OCI-LY7 (cell line): ENCODE measurements at regions not wholly inside any gene's neighbourhood (a gene's known extent, or its start where the extent isn't known, plus 50 kb on each side); places are given as distances from the start of the nearest gene placed in this dataset.

Experiments used
- BruUV-seq: library from RNA; stranded (reverse); fragments of 400-500 nt; replicated peaks from 2 replicates; lab custom pipeline; 2021; lab: Mats Ljungman, UMichigan
- CTCF ChIA-PET: fragments of 300-600 bp; sonication (Branson Sonifier 250); formaldehyde crosslinking; loops from one replicate; lab custom pipeline; 2022; ENCODE audit warnings: antibody characterized with exemption; ENCODE audit not compliant: unreplicated experiment; lab: Charles Lee
- POLR2A ChIA-PET: fragments of 300-600 bp; sonication (Branson Sonifier 250); formaldehyde crosslinking; loops from one replicate; lab custom pipeline; 2022; ENCODE audit warnings: antibody characterized with exemption; lab: Charles Lee
- DNase-seq: peaks from one replicate; pipeline ENCODE4 v3.0.0-alpha.2; 2015; ENCODE audit warnings: low spot score
- H2AFZ ChIP-seq: fragments of 200-600 bp; sonication (generic), shearing (Covaris generic); 2 replicates; pipeline ENCODE4 v1.6.1; 2014; ENCODE audit warnings: mild to moderate bottlenecking, antibody characterized with exemption, low read length, moderate library complexity
- H3K27ac ChIP-seq: fragments of 200-600 bp; sonication (generic); 2 replicates; pipeline ENCODE4 v1.5.1; 2014; ENCODE audit warnings: mixed run types, low read depth, mild to moderate bottlenecking, moderate library complexity, low read length, inconsistent platforms; ENCODE audit not compliant: poor library complexity, severe bottlenecking
- H3K36me3 ChIP-seq: fragments of 200-600 bp; sonication (generic); 2 replicates; pipeline ENCODE4 v1.6.1; 2014; ENCODE audit warnings: mild to moderate bottlenecking, antibody characterized with exemption, low read length, moderate library complexity, mixed read lengths; ENCODE audit not compliant: insufficient read depth
- H3K4me1 ChIP-seq: fragments of 200-600 bp; sonication (generic); 2 replicates; pipeline ENCODE4 v1.5.1; 2014; ENCODE audit warnings: mild to moderate bottlenecking, low read length; ENCODE audit not compliant: insufficient read depth, poor library complexity, severe bottlenecking
- H3K4me2 ChIP-seq: fragments of 200-600 bp; sonication (generic); 2 replicates; pipeline ENCODE4 v1.6.1; 2014; ENCODE audit warnings: mild to moderate bottlenecking, low read length
- H3K4me3 ChIP-seq: fragments of 200-600 bp; sonication (generic); 2 replicates; pipeline ENCODE4 v1.5.1; 2014; ENCODE audit warnings: mild to moderate bottlenecking, low read depth, low read length; ENCODE audit not compliant: poor library complexity, severe bottlenecking
- H3K79me2 ChIP-seq: fragments of 200-600 bp; sonication (generic); 2 replicates; pipeline ENCODE4 v1.6.1; 2016; ENCODE audit warnings: low read depth, mild to moderate bottlenecking, low read length, moderate library complexity, mixed read lengths; ENCODE audit not compliant: insufficient read depth
- H3K9me2 ChIP-seq: fragments of 200-600 bp; sonication (generic); 2 replicates; pipeline ENCODE4 v1.6.1; 2016; ENCODE audit warnings: mild to moderate bottlenecking, low read length, mixed read lengths; ENCODE audit not compliant: insufficient read depth
- H3K9me3 ChIP-seq: fragments of 200-600 bp; sonication (generic); 2 replicates; pipeline ENCODE4 v1.6.1; 2014; ENCODE audit warnings: mild to moderate bottlenecking, mixed run types, low read length, mixed read lengths
- H4K20me1 ChIP-seq: fragments of 200-600 bp; sonication (generic); 2 replicates; pipeline ENCODE4 v1.6.1; 2014; ENCODE audit warnings: mild to moderate bottlenecking, antibody characterized with exemption, low read length, moderate library complexity, mixed read lengths; ENCODE audit not compliant: insufficient read depth
- EZH2phosphoT487 ChIP-seq: fragments of 200-600 bp; sonication (generic); IDR thresholded peaks from 2 replicates; pipeline ENCODE4 v1.6.1; 2018; ENCODE audit warnings: low read depth, borderline replicate concordance, mild to moderate bottlenecking, mixed run types, antibody characterized with exemption, low read length, moderate library complexity, mixed read lengths
- intact Hi-C: fragments of 100-400 bp; cut with micrococcal nuclease; formaldehyde crosslinking; loops from one replicate; pipeline ENCODE4 v1.10.0; 2022; ENCODE audit not compliant: unreplicated experiment
- TF ChIP-seq, protein P1 (sequence below): fragments of 200-600 bp; sonication (generic); conservative IDR thresholded peaks from 2 replicates; pipeline ENCODE4 v1.5.1; 2014; ENCODE audit warnings: mild to moderate bottlenecking, antibody characterized with exemption, low read length, moderate library complexity, mixed read lengths

DNA sequence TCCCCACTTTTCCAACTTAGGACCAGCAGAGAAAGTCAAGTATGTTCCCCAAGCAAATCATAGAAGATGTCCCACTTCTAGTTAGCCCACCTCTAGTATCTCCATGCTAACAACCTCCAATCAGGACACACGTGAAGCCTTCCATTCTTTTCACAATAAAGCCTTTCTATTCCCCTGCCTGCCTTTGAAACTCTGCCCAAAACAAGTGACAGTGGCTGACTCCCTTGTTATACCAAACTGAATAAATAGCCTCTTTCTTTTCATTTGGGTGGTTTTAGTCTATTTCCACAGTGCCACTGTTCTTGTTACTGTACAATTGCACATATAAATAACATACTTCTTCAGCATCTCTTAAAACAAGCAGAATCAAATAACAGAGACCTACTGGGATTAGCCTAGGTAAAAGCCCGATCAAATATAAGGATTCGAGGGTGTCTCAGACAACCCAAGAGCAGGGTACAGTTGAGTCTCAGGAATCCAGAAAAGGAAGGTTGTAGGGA, 118.0 kb upstream of the NPHP3 start:
- H3K79me2 ChIP-seq = no peaks in the 10 kb centered on the region
- H3K27ac ChIP-seq = no peak overlapping the region
- DNase-seq = no peak
- no peaks in the 10 kb centered on the region for H3K9me2 ChIP-seq
- TF ChIP-seq, protein P1, sequence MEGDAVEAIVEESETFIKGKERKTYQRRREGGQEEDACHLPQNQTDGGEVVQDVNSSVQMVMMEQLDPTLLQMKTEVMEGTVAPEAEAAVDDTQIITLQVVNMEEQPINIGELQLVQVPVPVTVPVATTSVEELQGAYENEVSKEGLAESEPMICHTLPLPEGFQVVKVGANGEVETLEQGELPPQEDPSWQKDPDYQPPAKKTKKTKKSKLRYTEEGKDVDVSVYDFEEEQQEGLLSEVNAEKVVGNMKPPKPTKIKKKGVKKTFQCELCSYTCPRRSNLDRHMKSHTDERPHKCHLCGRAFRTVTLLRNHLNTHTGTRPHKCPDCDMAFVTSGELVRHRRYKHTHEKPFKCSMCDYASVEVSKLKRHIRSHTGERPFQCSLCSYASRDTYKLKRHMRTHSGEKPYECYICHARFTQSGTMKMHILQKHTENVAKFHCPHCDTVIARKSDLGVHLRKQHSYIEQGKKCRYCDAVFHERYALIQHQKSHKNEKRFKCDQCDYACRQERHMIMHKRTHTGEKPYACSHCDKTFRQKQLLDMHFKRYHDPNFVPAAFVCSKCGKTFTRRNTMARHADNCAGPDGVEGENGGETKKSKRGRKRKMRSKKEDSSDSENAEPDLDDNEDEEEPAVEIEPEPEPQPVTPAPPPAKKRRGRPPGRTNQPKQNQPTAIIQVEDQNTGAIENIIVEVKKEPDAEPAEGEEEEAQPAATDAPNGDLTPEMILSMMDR = no peak
- no peak for TF ChIP-seq EZH2phosphoT487
- no peaks in the 10 kb centered on the region for H3K4me1 ChIP-seq
- ChIA-PET CTCF (no interaction called here), POLR2A (no interaction called here)
- H3K4me3 ChIP-seq = no peak overlapping the region
- H3K36me3 ChIP-seq = no peaks in the 10 kb centered on the region
- BruUV-seq = no TSS peak
- no peak overlapping the region for H3K4me2 ChIP-seq
- intact Hi-C loops = no loop called here
- no peaks in the 10 kb centered on the region for H3K9me3 ChIP-seq
- no peaks in the 10 kb centered on the region for H4K20me1 ChIP-seq
- no peak overlapping the region for H2AFZ ChIP-seq

DNA sequence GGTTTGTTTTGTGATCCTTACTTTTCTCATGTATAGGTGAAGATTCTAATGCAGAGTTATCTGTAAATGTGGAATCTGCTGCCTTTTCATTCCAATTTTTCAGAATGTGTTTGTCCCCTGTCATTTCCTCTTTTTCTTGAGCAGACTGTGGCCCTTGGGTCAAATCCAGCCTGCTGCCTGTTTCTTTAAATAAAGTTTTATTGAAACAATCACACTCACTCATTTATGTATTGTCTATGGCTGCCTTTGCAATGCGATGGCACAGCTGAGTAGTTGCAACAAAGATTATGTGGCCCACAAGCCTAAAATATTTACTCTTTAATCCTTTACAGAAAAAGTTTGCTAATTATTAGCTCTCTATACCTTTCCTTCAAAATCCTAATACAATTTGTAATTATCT, 116.3 kb upstream of the NPHP3 start:
- Histone ChIP-seq H3K9me3 (no peaks in the 10 kb centered on the region), H3K4me2 (no peak overlapping the region), H3K79me2 (no peaks in the 10 kb centered on the region), H3K36me3 (no peaks in the 10 kb centered on the region), H3K9me2 (no peaks in the 10 kb centered on the region), H4K20me1 (no peaks in the 10 kb centered on the region), H3K4me1 (no peaks in the 10 kb centered on the region), H2AFZ (no peak overlapping the region), H3K4me3 (no peak overlapping the region), H3K27ac (no peak overlapping the region)
- CTCF ChIA-PET = no interaction called here
- POLR2A ChIA-PET = interaction anchor here (0.6 kb wide), 1 partner anchor 897 kb away, joined by 6 read pairs; no protein-coding TSS in a partner anchor
- no peak for DNase-seq
- BruUV-seq = no TSS peak
- TF ChIP-seq, protein P1 = no peak
- TF ChIP-seq EZH2phosphoT487 = no peak
- intact Hi-C loops = no loop called here

DNA sequence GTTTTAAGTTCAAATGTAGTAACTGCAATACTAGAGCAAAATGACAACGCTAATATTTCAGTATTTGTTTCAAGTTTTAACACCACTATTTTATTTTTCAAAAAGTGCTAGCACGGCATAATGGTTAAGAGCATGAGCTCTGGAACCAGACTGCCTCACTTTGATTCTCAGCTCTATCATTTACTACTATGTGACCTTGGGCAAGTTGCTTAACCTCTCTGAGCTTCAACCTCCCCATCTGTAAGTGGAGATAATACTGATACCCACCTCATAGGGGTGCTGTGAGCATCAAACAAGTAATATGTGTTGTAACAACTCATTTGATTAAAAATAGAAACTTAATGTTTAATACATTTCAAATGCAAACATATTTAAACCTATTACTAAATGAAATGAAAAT, 115.4 kb upstream of the NPHP3 start:
- no peak overlapping the region for H3K4me3 ChIP-seq
- no peaks in the 10 kb centered on the region for H4K20me1 ChIP-seq
- no peak overlapping the region for H3K4me2 ChIP-seq
- no peaks in the 10 kb centered on the region for H3K79me2 ChIP-seq
- H3K9me3 ChIP-seq = no peaks in the 10 kb centered on the region
- CTCF ChIA-PET = no interaction called here
- no peaks in the 10 kb centered on the region for H3K4me1 ChIP-seq
- DNase-seq = no peak
- POLR2A ChIA-PET = no interaction called here
- no peak overlapping the region for H2AFZ ChIP-seq
- intact Hi-C loops = no loop called here
- no peaks in the 10 kb centered on the region for H3K36me3 ChIP-seq
- no peaks in the 10 kb centered on the region for H3K9me2 ChIP-seq
- TF ChIP-seq, protein P1 = no peak
- no peak for TF ChIP-seq EZH2phosphoT487
- H3K27ac ChIP-seq = no peak overlapping the region
- BruUV-seq = no TSS peak
